ENCODE measurements at regions not wholly inside any gene's neighbourhood (a gene's known extent, or its start where the extent isn't known, plus 50 kb on each side); places are given as distances from the start of the nearest gene placed in this dataset.
A peak's percentile ranks its signal among the peaks of the same experiment; 100 is the strongest.

- Histone ChIP-seq H3K36me3 (replicated peaks) (no peaks in the 10 kb centered on the region), H3K4me3 (ENCODE audit: low read depth, low read length) (no peak overlapping the region), H3K27me3 (replicated peaks) (no peaks in the 10 kb centered on the region), H3K27ac (no peak overlapping the region)
- TF ChIP-seq CTCF (IDR thresholded peaks at IDR 0.05; ENCODE audit: low read depth, low read length, missing control alignments) = peak; percentile 86
- in situ Hi-C loops (cut with HindIII; ENCODE audit: low pct_ligation_motif_present, low sequenced_read_pairs) = no loop called here
- DNase-seq = peak; percentile 68
Measured at GRCh38 chr9:118522093-118523028, 818.2 kb downstream of the TLR4 start.

- Histone ChIP-seq H3K27ac (no peak overlapping the region), H3K4me3 (ENCODE audit: low read depth, low read length) (no peak overlapping the region), H3K36me3 (replicated peaks) (no peaks in the 10 kb centered on the region), H3K27me3 (replicated peaks) (no peaks in the 10 kb centered on the region)
- no peak for DNase-seq
- in situ Hi-C loops (cut with HindIII; ENCODE audit: low pct_ligation_motif_present, low sequenced_read_pairs) = no loop called here
- TF ChIP-seq CTCF (IDR thresholded peaks at IDR 0.05; ENCODE audit: low read depth, low read length, missing control alignments) = no peak
Measured at GRCh38 chr9:118527261-118527660, 823.1 kb downstream of the TLR4 start.

GRCh38 chr9:118529210-118529609 is 825.0 kb downstream of the TLR4 start:
- peak; percentile 75 for DNase-seq

GRCh38 chr9:118529624-118530214 is 825.5 kb downstream of the TLR4 start:
- DNase-seq = no peak
- in situ Hi-C loops (cut with HindIII; ENCODE audit: low pct_ligation_motif_present, low sequenced_read_pairs) = no loop called here
- H3K36me3 ChIP-seq (replicated peaks) = no peaks in the 10 kb centered on the region
- TF ChIP-seq CTCF (IDR thresholded peaks at IDR 0.05; ENCODE audit: low read depth, low read length, missing control alignments) = no peak
- H3K27me3 ChIP-seq (replicated peaks) = no peaks in the 10 kb centered on the region
- H3K27ac ChIP-seq = no peak overlapping the region
- no peak overlapping the region for H3K4me3 ChIP-seq (ENCODE audit: low read depth, low read length)

More at GRCh38 chr9:118529210-118529609, 825.0 kb downstream of the TLR4 start:
- Histone ChIP-seq H3K27me3 (replicated peaks) (no peaks in the 10 kb centered on the region), H3K27ac (no peak overlapping the region), H3K36me3 (replicated peaks) (no peaks in the 10 kb centered on the region), H3K4me3 (ENCODE audit: low read depth, low read length) (no peak overlapping the region)
- no peak for TF ChIP-seq CTCF (IDR thresholded peaks at IDR 0.05; ENCODE audit: low read depth, low read length, missing control alignments)
- in situ Hi-C loops (cut with HindIII; ENCODE audit: low pct_ligation_motif_present, low sequenced_read_pairs) = no loop called here

GRCh38 chr9:118532592-118532991 is 828.4 kb downstream of the TLR4 start:
- Histone ChIP-seq H3K27ac (no peak overlapping the region), H3K36me3 (replicated peaks) (no peaks in the 10 kb centered on the region), H3K4me3 (ENCODE audit: low read depth, low read length) (no peak overlapping the region), H3K27me3 (replicated peaks) (no peaks in the 10 kb centered on the region)
- no peak for TF ChIP-seq CTCF (IDR thresholded peaks at IDR 0.05; ENCODE audit: low read depth, low read length, missing control alignments)
- in situ Hi-C loops (cut with HindIII; ENCODE audit: low pct_ligation_motif_present, low sequenced_read_pairs) = no loop called here
- no peak for DNase-seq
